ENCODE measurements at regions not wholly inside any gene's neighbourhood (a gene's known extent, or its start where the extent isn't known, plus 50 kb on each side); places are given as distances from the start of the nearest gene placed in this dataset.

DNA sequence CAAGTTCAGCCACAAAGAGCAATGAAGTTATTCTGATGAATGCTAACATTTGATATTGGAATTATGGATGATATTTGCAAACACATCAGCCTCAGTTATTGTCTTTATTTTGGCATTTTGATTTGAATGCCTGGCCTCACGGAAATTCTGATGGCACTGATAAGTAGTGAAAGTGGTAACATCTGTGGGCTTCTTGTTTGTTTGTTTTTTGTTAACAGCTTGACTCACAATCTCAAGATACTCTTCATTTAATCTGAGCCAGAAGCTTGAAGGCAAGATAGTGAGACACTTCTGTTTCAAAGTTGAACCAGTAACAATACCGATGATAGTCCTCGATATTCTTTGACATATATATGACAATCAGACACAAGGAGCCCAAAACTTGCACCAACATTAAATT is 182.9 kb upstream of the NFIA start:
- no peak overlapping the region for H3K4me3 ChIP-seq (ENCODE audit: low read depth, low read length)
- TF ChIP-seq, protein P1, sequence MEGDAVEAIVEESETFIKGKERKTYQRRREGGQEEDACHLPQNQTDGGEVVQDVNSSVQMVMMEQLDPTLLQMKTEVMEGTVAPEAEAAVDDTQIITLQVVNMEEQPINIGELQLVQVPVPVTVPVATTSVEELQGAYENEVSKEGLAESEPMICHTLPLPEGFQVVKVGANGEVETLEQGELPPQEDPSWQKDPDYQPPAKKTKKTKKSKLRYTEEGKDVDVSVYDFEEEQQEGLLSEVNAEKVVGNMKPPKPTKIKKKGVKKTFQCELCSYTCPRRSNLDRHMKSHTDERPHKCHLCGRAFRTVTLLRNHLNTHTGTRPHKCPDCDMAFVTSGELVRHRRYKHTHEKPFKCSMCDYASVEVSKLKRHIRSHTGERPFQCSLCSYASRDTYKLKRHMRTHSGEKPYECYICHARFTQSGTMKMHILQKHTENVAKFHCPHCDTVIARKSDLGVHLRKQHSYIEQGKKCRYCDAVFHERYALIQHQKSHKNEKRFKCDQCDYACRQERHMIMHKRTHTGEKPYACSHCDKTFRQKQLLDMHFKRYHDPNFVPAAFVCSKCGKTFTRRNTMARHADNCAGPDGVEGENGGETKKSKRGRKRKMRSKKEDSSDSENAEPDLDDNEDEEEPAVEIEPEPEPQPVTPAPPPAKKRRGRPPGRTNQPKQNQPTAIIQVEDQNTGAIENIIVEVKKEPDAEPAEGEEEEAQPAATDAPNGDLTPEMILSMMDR (IDR thresholded peaks at IDR 0.05; ENCODE audit: control insufficient read depth, extremely low read depth, insufficient read depth), result no peak
- no peak for DNase-seq (ENCODE audit: low read depth)

DNA sequence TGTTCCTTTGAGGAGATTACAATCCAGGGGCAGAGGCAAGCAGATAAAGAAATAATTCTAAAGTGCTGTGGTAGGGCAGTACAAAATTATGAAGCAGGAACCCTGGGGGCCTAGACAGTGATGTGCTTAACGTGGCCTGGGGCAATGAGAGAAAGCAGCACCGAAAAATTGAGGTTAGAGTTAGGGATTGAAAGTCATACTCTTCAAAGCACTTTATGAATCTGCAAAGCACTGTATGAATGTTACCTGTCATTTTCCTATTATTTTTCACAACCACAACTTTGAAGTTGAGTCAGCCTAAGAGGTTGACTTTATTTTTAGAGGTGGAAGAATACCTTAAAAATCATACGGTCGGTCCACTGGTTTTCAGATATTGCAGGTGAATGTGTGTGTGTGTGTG is 183.4 kb upstream of the NFIA start:
- H3K4me3 ChIP-seq (ENCODE audit: low read depth, low read length), result no peak overlapping the region
- DNase-seq (ENCODE audit: low read depth), result no peak
- TF ChIP-seq, protein P1 (IDR thresholded peaks at IDR 0.05; ENCODE audit: control insufficient read depth, extremely low read depth, insufficient read depth), result no peak

DNA sequence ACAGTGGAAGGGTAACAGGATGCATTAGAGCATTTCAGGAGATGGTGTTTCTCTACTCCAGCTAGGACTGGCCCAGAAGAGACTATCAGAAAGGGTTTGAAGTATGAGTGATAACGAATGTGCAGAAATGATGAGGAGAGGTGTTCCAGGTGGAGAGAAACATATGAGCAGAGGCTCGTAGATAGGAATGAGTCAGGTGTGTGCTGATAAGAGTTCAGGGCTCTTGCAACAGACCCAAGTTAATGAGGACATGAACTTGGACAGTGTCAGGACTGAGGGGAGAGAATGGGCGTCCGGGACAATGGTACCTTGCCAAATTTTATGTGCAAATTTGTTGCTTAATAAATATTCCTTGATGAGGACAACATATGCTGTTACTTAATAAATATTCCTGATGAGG is 183.9 kb upstream of the NFIA start:
- no peak for DNase-seq (ENCODE audit: low read depth)
- TF ChIP-seq, protein P1 (IDR thresholded peaks at IDR 0.05; ENCODE audit: control insufficient read depth, extremely low read depth, insufficient read depth), result no peak
- no peak overlapping the region for H3K4me3 ChIP-seq (ENCODE audit: low read depth, low read length)

DNA sequence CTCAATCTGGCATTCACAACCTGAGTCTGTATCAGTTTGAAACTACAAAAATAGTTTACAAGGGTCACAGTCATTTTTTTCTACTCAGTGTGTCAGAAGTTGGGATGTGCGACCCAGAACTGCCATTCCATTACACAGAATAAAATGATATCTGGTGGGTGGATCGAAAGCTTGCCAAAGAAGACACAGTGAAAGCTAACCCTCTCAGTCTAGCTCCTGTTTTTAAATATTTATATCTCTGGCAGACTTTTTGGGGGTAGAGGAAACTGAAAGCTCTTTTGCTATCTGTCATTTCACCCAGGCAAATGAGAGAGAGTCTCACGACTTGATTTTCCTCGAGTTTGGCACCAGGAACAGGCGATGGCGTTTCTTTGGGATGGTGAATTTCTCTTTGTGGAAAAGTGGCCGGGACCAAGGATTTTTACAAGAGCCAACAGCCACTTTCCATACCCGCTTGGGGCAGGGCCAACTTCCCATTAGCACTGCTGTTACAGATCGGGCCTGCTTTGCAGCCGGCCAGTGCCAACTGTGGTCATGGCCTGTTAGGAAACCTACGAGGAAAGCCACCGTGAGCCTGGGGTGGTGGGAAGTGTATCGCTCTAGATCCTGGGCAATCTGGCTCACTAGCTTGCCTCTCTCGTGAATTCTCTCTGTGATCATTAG is 185.5 kb upstream of the NFIA start:
- no peak for DNase-seq (ENCODE audit: low read depth)
- H3K4me3 ChIP-seq (ENCODE audit: low read depth, low read length), result no peak overlapping the region
- TF ChIP-seq, protein P1 (IDR thresholded peaks at IDR 0.05; ENCODE audit: control insufficient read depth, extremely low read depth, insufficient read depth), result no peak

DNA sequence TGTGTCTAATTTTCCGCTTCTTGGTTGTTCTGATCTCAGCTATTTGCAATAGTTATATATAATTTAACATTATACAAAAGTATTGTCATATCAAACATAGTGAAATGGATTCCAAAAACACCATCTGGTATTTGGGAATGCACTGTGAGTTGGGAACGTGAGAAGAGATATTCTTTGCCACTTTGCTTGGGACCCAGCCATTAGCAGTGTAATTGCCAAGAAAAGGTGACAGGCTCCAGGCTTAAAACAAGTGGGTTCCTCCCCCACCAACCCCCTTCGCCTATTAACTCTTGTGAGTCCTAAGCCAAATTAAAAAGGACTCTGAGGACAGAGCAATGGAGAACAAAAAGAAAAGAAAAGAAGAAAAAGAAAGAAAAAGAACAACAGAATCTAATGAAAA is 186.7 kb upstream of the NFIA start:
- H3K4me3 ChIP-seq (ENCODE audit: low read depth, low read length), result no peak overlapping the region
- no peak for DNase-seq (ENCODE audit: low read depth)
- TF ChIP-seq, protein P1 (IDR thresholded peaks at IDR 0.05; ENCODE audit: control insufficient read depth, extremely low read depth, insufficient read depth), result no peak

DNA sequence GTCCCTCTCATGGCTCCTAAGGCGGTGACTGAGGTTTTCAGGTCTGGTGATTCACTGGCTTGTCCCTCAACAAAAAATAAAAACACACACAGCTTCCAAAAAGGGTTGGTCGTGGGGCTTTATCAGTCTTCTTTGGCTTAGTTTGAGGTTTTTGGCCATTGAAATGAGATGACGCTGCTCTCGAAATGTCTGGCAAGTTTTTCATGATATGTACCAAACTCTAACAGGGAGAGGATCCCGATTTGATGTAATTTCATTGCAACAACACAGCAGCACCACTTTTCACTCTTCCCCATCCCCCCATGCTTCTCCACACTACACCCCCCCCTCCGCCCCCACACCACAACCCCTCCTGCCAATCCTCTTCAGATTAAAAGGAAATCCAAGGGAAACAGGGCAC is 187.1 kb upstream of the NFIA start:
- H3K4me3 ChIP-seq (ENCODE audit: low read depth, low read length), result no peak overlapping the region
- TF ChIP-seq, protein P1 (IDR thresholded peaks at IDR 0.05; ENCODE audit: control insufficient read depth, extremely low read depth, insufficient read depth), result no peak
- DNase-seq (ENCODE audit: low read depth), result no peak

DNA sequence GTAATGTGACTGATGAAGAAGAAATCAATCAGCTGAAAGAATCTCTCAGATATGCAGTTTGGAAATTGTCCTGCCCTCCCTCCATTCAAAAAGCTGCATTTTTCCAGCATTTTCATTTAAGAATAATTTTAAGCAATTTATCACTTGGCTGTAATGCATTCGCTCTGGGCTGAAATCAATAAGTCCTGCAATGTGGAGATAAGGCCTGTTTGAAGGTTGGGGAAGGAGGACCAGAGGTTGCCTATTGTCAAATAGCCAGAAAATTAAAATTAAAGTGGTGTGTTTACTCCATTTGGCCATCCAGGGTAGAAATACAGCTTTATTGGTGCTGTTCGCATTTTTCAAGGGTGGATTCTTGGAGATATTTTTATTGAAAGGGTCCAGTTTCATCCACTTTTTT is 187.6 kb upstream of the NFIA start:
- H3K4me3 ChIP-seq (ENCODE audit: low read depth, low read length), result no peak overlapping the region
- TF ChIP-seq, protein P1 (IDR thresholded peaks at IDR 0.05; ENCODE audit: control insufficient read depth, extremely low read depth, insufficient read depth), result no peak
- no peak for DNase-seq (ENCODE audit: low read depth)
